IPS DF 4.7 (cell line): ENCODE measurements at regions not wholly inside any gene's neighbourhood (a gene's known extent, or its start where the extent isn't known, plus 50 kb on each side); places are given as distances from the start of the nearest gene placed in this dataset.

Experiments used
- DNase-seq: peaks from one replicate; pipeline ENCODE4 v3.0.0-alpha.2; 2013; ENCODE audit warnings: low spot score; ENCODE audit errors: extremely low read depth

DNA sequence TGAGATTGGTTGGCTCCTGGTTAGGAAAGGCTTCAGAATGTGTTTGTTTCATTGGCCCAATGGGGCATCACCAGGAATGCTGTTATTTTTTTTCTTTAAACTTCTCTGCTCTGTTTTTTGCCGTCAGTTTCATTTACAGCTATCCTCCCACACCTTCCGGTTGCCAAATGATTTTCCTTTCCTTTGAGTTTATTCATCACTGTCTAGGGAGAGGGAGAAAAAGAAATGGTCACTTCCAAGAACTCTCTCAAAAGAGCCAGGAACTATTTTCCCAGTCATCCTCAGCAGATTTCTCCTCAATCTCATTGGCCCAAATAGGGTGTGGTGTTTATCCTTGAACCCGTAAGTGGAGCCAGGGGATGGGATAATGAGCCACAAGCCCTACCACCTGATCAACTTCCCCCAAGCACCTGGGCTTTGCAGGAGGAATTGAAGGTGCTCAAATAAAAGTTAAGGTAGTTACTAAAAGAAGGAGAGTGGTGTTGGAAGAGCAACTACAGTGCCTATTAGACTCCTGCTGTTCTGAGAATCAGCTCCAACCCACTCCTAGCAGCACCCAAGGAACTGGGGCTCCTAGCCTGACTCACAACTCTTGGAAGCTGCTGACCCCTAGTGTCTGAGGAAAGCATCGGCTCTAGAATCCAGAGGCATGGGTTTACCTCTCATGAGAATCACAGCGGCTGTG is 183.8 kb upstream of the IL12A start:
- no peak for DNase-seq

DNA sequence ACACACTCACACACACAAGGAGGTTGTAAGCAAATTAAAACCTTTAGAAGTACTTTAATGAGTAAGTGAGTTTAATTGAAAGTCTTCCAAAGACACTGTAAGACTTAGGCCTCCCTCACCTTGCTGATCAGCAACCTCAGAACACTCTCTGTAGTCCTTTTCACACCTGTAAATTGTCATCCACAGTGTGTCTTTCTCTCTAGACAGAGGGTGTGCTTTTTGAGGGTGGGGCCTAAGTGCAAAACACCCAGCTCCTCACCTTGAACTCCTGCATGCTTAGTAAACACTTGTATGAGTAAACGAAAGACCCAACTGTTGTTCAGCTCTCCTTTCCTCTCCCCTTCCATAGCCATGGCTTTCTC is 183.2 kb upstream of the IL12A start:
- no peak for DNase-seq

DNA sequence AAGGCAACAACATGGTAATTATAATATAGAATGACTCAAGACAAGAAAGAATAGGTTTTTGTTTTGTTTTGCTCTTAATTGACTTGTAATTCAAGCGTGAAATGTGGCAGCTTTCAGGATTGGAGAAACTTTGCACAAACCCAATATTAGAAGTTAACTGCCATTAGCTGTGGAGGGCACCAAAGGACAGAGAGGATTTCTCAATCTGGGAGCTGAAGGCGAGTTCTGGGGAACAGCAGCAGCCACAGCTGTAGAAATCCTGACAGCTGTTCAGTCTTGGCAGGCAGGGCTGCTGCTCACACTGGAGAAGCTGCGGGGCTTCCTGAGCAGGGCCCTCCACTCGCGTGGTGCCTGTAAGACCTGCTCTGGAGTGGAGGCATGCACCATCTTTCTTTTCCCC is 182.2 kb upstream of the IL12A start:
- no peak for DNase-seq

DNA sequence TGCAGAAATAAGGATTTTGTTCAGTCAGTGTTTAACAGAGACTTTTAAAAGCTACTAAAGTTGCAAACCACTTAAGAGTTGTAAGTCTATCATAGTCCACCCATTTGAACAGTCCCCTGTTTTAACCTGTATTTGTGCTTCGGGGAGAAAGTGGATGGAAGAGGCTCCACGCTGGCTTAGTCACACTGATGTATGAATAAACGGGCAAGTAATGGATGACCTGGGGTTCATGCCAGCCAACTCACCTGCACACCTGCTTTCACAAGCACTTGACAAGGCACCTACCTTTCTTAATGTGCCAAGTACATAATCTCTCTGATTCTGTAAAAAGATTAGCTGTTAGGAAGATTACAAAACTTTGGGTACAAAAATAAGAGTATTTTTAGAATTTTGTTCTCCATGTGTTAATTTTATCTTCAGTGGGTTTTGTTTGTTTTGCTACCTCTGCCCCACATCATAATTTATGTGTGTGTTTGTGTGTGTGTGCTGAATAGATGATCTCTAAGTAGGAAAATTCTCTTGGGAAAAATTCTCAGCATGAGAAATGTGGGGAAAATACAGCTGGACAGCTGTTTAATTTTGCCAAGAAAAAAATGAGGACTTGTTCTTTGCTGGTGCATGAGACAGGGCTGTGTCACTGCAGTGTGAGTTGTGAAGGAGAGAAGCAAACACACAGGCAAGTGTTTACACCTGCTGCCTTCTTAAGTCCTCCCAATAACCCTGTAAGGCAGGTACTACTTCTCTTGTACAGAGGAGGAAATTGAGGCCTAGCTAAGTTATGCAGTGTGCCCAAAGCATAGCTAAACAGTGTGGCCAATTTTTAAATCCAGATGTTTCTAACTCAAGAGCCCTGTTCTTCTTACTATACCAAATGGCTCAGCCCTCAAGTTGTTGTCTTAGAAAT is 181.2 kb upstream of the IL12A start:
- no peak for DNase-seq

DNA sequence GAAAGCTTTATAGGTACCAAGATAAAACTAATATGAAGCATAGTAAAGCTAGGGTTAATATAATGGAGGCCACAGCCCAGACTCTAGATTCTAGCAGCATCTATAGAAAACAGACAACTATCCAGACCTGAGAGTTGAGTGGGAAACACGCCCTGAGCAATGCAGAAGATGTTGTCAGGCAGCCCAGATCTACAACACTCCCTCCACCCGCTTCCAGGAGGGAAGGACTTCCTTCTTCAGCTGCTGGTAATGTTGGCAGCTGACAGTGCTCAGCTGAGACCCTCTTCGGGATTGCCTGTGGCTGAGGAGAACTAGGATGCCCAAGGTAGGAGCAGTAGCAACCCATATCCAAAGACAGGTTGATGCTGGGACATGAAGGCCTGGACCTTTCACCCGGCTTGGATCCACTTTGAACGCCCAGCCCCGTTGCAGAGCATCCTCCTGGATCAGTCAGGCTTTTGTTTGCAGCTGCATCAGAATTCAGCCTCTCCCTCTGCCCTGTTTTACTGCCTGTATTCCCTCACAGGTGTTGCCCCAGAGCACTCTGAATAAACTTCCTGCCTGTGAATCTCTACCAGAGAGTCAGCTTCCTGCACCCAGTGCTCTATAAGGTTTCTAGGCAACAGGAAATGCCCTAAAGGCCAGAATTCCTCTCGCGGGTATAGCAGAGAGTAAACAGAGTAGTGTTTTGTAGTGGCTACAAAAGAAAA is 174.7 kb upstream of the IL12A start:
- no peak for DNase-seq

DNA sequence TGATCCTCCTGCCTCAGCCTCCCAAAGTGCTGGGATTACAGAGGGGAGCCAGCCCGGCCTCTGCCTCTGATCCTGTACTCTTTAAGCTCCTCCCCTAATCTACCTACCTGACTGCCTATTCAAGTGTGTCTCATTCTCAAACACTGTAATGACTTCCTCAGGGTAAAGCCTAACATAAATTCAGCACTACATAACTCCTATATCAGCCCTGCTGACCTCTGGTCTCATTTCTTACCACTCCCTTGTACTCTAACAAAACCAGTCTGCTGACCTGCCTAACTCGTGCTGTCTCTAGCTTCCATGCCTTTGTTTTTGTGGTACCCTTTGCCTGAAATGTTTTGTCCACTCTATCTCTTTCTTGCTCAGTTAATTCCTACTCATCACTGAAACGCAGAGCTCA is 172.1 kb upstream of the IL12A start:
- no peak for DNase-seq

DNA sequence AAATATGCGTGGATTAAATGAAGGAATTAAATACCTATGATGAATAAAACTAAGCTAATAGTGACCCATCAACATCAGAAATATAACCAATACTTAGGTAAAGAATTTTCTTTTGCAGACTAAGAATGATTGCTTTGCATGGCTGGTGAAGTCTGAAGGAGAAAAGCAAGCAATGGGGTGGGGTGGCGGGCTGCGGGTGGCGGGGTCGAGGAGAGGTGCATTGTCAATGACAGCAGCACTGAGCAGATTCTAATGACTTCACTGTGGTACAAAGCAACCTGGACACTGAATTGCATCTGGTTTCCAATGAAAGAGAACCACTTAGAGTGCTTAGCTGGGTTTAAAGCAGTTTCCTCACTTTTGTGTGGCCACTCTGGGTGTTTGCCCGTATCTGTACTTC is 171.5 kb upstream of the IL12A start:
- no peak for DNase-seq

DNA sequence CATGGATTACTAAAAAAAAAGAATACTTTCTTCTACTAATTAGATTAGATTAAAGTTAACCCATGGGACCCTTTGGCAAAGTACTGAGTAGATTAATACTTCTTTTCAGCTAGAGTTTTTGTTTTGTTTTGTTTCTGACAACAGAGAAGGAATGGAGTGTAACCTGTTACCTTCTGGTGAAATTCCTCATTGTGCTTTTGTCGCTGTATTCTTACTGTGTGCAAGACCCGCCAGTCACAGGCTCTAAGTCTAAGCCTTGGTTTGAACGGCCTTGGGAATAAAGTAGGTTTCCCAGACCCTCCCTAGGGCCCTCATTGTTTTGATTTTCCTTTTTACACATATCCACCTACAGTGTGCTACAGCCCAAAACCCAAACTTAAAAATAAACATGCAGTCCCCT is 171.1 kb upstream of the IL12A start:
- no peak for DNase-seq

DNA sequence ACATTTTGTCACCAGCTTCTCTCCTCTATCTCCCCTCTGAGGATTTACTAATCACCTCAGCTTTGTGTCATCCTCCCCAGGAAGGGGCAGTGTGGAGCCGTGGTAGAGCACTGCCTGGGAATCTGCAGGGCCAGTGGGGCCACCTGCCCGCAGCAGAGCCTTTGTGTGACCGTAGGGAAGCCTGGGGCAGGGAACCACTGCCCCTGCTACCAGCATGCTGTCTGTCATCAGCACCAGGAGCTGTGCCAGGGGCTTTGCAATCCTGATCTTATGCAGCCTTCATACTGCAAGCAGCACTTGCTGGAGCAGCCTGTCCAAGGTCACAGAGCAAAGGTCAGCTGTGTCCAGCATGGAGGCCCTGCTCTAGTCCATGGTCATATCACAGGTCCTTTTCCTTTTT is 170.2 kb upstream of the IL12A start:
- DNase-seq = no peak

DNA sequence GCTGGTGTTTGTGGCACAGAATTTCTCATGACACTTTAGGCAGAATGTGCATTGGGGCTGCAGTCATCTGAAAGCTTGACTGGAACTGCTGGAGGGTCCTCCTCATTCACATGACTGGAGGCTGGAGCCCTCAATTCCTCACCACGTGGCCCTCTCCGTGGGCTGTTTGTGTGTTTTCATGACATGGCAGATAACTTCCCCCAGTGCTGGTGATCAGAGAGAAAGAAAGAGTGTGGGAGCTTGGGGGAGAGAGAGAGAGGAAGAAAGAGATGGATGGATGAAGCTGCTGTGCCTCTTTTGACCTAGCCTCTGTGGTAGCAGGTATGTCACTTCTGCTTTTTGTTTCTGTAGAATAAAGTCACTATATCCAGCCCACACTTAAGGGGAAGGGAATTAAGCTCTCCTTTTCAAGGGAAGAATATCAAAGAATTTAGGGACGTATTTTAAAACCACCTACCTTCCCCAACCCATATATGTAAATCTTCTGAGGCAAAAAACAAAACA is 169.6 kb upstream of the IL12A start:
- DNase-seq = no peak

DNA sequence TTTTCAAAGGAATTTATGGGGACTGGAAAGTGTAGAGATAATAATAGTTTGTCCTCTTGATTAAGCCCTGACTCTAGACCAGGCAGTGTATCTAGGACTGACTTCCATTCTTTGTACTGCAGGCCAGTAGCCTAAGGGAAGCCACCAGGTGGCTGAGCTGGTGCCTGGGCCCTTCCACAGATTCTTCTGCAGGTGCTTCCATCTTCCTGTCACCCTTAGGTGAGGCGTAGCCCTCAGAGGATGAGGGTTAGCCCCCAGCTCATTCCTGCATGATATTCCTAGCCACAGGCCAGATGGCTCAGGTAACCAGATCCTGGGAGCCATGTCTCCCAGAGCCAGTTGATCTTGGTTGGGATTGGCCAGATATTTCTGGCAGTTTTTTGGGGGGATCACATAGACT is 169.0 kb upstream of the IL12A start:
- no peak for DNase-seq

DNA sequence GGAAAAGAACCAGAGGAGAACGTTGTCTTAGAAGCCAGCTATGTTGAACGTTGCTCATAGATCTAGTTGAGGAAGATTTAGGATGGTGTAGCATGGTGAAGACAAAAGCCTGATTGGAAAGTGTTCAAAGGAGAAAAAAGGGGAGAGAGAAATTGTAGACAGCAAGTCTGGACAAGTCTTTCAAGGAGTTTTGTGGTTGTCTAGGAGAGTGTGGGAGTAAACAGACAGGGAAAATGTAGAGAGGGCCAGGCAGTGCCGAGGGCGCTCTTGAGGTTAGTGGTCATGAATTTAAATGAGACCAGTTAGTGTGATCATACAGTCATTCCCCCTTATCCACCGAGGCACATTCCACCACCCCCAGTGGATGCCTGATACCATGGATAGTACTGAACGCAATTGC is 167.5 kb upstream of the IL12A start:
- DNase-seq = no peak

DNA sequence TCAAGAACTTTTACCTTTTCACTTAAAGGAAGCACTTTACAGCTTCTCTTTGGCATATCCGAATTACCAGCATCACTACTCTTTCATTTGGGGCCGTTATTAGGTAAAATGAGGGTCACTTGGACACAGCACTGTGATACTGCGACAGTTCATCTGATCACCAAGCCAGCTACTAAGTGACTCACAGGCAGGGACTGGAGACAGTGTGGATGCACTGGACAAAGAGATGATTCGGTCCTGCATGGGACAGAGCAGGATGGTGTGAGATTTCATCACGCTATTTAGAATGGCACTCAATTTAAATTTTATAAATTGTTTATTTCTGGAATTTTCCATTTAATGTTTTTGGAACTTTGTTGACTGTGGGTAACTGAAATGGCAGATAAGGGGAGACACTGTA is 166.9 kb upstream of the IL12A start:
- no peak for DNase-seq

DNA sequence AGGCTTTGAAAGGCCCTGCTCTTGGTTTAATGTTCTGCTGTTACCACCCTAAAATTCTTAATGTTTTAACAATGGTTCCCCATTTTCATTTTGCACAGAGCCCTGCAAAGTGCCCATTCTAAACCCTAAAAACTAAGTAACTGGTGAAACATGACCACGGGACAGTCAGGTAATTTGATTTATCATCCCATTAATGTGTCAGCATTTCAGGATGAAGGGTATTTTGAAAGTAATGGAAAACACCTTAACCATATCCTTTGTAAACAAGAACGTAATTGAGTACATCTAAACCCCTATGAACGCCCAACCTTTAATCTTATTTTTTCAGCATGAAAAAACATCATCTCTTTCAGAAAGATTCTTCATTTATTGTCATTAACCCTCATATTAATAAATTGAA is 164.9 kb upstream of the IL12A start:
- DNase-seq = no peak

DNA sequence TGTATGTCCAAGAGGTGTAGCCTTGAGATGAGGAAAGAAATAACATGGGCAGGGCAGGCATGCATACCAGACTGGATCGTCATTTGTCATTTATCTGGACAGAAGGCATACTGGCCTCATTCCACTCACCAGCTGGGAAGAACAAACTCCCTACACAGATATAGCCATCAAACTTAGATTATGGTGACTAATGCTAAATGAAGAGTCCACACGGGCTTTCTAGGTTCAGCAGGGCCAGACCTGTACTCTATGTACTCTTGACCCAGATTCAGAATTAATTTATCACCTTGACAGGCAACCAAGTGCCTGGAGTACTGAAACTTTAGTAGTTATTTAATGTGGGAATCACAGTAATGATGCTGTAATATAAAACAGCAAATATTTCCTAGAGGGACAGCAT is 164.3 kb upstream of the IL12A start:
- no peak for DNase-seq

DNA sequence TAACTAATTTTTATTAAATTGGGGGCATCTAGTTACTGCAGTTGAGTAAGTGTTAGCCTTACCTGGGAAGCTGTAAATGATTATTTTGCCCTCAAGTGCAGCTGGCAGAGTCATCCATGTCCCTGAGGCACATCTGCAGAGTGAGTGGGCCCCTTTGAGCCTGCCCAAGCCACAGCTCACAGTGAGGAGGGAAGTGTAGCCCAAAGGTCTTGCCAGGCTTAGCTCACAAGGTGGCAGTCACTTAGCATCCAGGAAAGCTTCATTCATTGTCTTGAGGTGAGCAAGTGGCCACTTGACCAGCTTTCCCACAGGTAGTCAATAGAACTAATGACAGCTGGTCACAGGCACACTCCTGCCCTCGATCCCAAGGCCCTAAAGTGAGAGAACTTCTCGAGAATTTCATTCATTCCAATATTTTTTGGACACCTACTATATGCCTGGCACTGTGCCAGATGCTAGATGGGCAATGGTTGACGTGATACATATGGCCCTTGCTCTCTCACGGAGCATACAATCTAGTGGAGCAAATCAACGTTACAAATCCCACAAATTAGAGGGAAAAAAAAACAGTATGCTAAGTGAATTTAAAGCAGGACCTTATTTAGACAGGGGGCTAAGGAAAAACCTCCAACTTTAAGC is 163.3 kb upstream of the IL12A start:
- DNase-seq = no peak

DNA sequence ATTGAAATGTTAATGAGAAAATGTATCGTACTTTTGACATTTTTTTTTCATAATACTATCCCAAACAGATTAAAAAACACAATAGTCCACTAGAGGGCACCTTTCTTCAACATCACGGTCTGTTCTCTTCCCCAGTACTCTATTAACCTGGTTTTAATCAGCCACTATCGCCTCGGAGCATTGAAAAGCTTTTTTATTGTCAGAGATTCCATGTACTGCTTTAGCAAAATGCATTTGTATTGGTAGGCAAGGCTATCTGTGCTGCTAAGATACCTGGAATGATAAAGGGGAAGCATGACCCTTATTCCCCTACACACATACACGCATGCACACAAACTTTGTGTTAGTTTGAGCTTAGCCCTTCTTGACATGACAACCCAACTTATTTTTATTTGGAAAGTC is 160.1 kb upstream of the IL12A start:
- DNase-seq = no peak

DNA sequence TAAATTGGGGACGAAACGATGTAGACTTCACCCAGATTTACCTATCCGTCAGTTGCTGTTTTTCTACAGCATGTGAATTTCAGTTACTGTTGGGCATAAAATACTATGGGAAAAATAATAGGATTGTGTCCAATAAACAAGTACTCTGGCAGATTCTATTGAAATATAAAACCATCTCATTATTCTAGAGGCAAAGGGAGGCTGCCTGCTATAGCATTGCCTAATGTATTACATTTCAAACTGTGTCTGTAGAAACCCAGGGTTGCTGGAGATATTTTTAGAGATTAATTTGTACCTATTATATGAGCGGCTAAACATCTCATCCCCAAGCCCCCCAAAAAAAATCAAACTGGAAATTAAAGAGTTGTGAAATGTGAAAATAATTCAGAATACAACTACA is 159.6 kb upstream of the IL12A start:
- DNase-seq = no peak

DNA sequence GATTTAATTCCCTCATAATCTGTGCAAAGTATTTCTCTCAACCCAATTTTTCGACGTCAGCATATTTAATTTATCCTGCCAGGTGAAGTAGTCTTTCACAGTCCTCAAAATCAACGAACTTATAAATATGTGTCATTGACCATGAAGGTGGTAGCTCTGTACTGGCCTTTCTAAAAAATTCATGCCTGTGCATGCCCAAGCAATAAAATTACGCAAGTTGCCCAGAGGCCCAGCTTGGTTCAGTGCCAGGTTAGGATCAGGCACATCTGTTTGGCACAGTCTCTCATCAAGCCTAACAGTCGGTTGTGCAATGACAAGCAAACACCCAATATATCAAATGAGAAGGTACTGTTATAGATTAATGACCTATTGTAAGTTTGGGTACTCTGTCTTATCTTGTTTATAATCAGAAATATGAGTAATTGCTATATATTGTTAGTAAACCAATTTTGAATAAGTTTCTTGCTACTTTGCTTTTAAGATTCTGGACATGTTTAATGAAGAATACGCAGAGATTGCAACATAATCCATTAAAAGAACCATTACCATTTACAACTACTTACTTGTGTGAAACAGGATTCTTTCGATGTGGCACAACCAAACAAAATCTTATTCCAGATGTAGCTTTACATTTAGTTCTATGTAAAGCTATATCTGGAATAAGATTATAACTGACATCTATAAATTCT is 159.0 kb upstream of the IL12A start:
- no peak for DNase-seq

DNA sequence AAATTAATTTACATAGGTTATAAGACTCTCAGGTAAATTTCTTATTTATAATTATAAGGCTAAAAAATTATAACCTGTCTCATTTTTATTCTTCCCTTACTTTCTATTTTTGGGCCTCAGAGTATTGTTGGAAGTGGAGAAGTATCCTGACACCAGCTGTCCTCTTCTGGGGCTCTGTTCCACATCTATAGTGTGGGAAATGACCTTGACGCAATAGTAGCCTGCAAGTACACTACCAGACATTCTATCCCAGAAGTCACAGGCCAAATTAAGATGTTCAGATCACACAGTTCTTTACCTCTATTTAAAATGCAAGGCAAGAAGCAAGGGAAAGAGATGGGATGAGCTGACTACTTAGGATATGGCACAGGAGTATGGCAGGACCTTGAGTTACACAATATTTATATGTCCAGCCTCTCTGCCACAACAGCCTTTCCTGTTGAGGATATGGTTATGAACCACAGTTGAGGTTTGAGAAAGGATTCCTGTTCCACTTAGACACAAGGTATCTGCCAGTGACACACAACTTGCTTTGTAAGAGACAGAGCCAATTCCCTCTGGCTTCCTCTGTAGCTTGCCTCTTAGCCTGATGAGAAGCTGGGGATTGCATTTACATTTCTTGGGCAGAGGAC is 158.0 kb upstream of the IL12A start:
- no peak for DNase-seq

DNA sequence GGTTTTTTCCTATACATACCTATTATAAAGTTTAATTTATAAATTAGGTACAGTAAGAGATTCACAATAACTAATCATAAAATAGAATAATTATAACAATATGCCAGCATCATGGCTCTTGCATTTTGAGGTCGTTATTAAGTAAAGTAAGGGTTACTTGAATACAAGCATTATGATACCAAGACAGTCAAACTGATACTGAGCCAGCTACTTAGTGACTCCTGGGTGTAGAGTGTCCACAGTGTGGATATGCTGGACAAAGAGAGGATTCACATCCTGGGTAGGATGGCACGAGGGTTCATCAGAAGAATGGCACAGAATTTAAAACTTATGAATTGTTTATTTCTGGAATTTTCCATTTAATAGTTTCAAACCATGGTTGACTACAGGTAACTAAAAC is 157.2 kb upstream of the IL12A start:
- no peak for DNase-seq
